Neural progenitor cell (in vitro differentiated cells): ENCODE measurements at regions not wholly inside any gene's neighbourhood (a gene's known extent, or its start where the extent isn't known, plus 50 kb on each side); places are given as distances from the start of the nearest gene placed in this dataset.

Experiments used
- CTCF ChIP-seq: fragments of 200-600 bp; sonication (generic); IDR thresholded peaks from 2 replicates; pipeline ENCODE4 v1.5.1; 2017; ENCODE audit warnings: antibody characterized with exemption, mild to moderate bottlenecking
- EZH2phosphoT487 ChIP-seq: fragments of 200-600 bp; sonication (generic); IDR thresholded peaks from 2 replicates; pipeline ENCODE4 v1.6.1; 2017; ENCODE audit warnings: antibody characterized with exemption

DNA sequence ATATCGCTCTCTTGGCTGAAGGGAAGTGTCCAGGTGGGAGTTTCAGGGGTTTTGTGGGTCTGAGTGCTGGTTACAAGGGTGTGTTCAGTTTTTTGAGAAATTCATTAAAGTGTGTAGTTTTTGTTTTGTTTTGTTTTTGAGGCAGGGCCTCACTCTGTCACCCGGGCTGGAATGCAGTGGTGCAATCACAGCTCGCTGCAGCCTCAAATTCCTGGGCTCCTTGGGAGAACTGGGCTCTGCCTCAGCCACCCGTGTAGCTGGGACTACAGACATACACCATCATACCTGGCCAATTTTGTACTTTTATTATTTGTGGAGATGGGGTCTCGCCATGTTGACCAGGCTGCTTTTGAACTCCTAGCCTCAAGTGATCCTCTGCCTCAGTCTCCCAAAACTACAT is 51.2 kb upstream of the RALGAPA2 start:
- no peak for TF ChIP-seq CTCF
- TF ChIP-seq EZH2phosphoT487: no peak
